C4-2B (cell line): ENCODE measurements at regions not wholly inside any gene's neighbourhood (a gene's known extent, or its start where the extent isn't known, plus 50 kb on each side); places are given as distances from the start of the nearest gene placed in this dataset.

Experiments used
- H3K27ac ChIP-seq: fragments of 450-650 bp; 2 replicates; pipeline ENCODE4 v1.5.1; 2017
- ZFX ChIP-seq: fragments of 450-650 bp; IDR thresholded peaks from 2 replicates; pipeline ENCODE4 v1.6.1; 2017
- TF ChIP-seq, protein P1 (sequence below): fragments of 450-650 bp; conservative IDR thresholded peaks from 2 replicates; pipeline ENCODE4 v1.5.1; 2017; ENCODE audit warnings: mild to moderate bottlenecking

GRCh38 chr18:56188529-56189275 lies 449.7 kb downstream of the TXNL1 start:
- no peak overlapping the region for H3K27ac ChIP-seq
- TF ChIP-seq, protein P1, sequence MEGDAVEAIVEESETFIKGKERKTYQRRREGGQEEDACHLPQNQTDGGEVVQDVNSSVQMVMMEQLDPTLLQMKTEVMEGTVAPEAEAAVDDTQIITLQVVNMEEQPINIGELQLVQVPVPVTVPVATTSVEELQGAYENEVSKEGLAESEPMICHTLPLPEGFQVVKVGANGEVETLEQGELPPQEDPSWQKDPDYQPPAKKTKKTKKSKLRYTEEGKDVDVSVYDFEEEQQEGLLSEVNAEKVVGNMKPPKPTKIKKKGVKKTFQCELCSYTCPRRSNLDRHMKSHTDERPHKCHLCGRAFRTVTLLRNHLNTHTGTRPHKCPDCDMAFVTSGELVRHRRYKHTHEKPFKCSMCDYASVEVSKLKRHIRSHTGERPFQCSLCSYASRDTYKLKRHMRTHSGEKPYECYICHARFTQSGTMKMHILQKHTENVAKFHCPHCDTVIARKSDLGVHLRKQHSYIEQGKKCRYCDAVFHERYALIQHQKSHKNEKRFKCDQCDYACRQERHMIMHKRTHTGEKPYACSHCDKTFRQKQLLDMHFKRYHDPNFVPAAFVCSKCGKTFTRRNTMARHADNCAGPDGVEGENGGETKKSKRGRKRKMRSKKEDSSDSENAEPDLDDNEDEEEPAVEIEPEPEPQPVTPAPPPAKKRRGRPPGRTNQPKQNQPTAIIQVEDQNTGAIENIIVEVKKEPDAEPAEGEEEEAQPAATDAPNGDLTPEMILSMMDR = no peak
- no peak for TF ChIP-seq ZFX

DNA sequence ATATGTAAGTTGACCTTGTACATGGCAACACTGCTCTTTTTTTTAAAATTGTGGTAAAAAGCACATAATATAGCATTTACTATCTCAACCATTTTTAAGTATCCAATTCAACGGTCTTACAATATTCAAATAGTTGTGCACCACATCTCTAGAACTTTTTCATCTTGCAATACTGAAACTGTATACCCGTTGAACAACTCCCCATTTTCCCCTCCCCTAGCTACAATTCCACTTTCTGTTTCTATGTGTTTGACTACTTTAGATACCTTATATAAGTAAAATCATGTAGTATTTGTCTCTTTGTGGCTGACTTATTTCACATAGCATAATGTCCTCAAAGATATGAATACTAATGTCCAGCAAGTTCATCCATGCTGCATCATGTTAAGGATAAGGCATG lies 452.1 kb downstream of the TXNL1 start:
- TF ChIP-seq, protein P1 = no peak
- TF ChIP-seq ZFX = no peak
- no peak overlapping the region for H3K27ac ChIP-seq

GRCh38 chr18:56185126-56185525 lies 453.3 kb downstream of the TXNL1 start:
- no peak for TF ChIP-seq ZFX
- TF ChIP-seq, protein P1 = no peak
- no peak overlapping the region for H3K27ac ChIP-seq

DNA sequence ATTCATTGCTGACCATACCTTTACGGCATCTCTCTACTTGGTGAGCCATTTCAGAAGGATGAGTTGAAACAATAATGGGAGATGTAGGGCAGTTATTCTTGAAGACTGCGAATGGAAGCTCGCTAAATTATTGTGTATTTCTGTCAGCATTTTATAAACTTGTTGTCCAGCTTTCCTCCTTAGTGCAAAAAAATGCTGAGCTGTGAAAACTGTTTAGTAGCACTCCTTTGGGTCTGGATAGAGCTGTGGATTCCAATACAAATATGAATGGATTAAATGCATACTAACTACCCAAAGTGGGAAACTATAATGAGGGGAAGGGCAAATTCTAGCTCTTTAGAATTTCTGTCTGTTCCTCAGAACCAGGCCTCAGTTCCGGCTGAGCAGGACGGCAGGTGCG lies 461.6 kb downstream of the TXNL1 start:
- TF ChIP-seq, protein P1 = no peak
- TF ChIP-seq ZFX = no peak
- no peak overlapping the region for H3K27ac ChIP-seq

- no peak for TF ChIP-seq ZFX
- TF ChIP-seq, protein P1 = no peak
- no peak overlapping the region for H3K27ac ChIP-seq
Observed at GRCh38 chr18:56175330-56176001, 462.9 kb downstream of the TXNL1 start.

DNA sequence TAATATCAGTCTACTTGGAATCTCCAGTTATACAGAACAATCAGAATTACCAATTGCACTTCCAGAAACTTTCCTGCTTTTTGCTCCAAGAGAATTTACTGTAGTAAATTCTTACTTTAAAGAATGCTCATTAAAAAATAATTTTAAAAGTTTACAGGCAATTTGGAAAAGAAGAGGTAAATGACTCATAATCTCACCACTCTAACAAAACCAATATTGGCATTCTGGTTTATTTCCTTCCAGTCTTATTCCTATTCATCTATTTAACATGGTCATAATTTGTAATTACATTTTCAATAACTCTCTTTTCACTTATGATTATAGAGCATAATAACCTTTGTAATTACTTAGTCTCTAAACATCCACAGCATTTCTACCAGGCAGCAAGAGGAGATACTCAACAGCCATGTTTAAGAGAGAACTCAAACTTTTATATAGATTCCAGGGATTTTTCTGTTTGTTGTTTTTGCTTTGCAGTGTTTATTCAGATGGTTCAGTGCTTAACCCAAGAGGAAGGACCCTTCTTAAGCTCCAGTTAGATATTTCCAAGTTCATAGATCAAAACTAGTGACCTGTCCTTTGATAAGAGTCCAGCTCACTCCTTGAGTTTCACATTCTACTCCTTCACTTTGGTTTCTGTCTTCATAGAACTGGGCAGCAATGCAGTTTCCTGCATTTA lies 464.7 kb downstream of the TXNL1 start:
- H3K27ac ChIP-seq = no peak overlapping the region
- TF ChIP-seq ZFX = no peak
- TF ChIP-seq, protein P1 = no peak

GRCh38 chr18:56172527-56172926 lies 465.9 kb downstream of the TXNL1 start:
- H3K27ac ChIP-seq = no peak overlapping the region

More at GRCh38 chr18:56172527-56172926, 465.9 kb downstream of the TXNL1 start:
- TF ChIP-seq, protein P1 = no peak
- no peak for TF ChIP-seq ZFX
